Ramos (cell line): ENCODE measurements at regions not wholly inside any gene's neighbourhood (a gene's known extent, or its start where the extent isn't known, plus 50 kb on each side); places are given as distances from the start of the nearest gene placed in this dataset.

Experiments used
- in situ Hi-C: fragments of 300-500 bp; cut with MboI; formaldehyde crosslinking; loops from one replicate; pipeline ENCODE4 v1.14.3; 2022; ENCODE audit warnings: low sequenced_read_pairs; ENCODE audit not compliant: unreplicated experiment

GRCh38 chr16:86980644-86981043 is 336.5 kb downstream of the C16orf95 start:
- in situ Hi-C loops: no loop called here

DNA sequence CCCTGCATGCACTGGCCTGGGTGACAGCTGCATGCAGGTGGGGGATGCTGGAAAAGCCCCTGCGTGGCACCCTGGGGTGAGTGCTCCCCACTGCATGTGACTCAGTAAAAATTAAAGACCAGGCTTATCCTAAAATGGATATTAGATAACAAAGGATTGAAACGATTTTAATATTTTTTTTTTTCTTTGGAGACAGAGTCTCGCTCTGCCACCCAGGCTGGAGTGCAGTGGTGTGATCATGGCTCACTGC is 334.9 kb downstream of the C16orf95 start:
- in situ Hi-C loops: no loop called here

- in situ Hi-C loops: no loop called here
These were observed 334.3 kb downstream of the C16orf95 start for GRCh38 chr16:86982912-86983311.

- in situ Hi-C loops: no loop called here
These were observed 333.6 kb downstream of the C16orf95 start for GRCh38 chr16:86983621-86984020.

GRCh38 chr16:86984343-86984742 is 332.8 kb downstream of the C16orf95 start:
- in situ Hi-C loops: no loop called here

DNA sequence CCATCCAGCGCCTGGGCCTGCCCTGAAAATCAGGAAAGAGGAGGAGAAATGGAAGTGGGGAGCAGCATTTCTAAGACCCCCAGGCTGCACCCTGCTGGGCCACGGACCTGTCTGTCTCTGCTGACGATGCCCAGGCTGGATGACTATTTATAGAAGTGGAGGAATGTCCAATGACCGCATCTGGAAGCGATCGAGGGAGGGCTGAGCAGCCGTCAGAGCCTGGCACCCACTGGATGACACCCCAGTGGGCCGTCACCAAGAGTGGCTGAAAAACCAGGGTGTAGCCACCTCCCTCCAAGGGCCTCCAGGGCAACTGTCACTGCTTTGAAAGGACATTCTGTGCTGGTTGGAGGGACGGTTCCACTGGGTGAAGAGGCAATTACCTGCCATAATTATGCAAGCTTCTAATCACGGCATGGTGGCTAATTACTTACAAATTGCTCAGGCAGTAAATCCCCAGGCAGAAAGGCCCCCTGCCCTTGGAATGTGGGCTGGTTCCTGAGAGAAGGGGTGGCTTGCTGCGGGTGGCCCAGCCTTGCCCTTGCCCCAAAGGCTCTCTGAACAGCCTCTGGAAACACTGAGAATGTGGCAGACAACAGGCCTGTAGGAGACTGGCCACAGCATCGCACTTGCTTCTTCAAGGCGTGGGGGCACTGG is 332.1 kb downstream of the C16orf95 start:
- in situ Hi-C loops: no loop called here

DNA sequence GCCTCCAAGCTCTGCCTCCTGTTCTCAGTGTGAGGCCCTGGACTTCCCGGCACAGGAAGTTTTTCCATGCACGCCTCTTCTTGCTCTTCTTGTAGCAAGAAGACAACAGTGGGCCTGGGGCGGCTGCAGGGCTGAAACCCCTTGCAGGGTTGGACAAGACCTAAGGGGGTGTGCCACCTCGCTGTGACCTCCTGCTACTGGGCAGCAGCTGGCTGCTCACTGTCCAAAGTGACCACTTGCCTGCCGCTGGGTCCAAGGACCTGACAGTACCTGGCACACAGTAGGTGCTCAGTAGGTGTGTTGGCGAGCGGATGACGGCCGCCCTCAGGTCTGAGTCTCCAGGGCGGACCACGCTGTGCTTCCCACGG is 331.6 kb downstream of the C16orf95 start:
- in situ Hi-C loops: no loop called here

DNA sequence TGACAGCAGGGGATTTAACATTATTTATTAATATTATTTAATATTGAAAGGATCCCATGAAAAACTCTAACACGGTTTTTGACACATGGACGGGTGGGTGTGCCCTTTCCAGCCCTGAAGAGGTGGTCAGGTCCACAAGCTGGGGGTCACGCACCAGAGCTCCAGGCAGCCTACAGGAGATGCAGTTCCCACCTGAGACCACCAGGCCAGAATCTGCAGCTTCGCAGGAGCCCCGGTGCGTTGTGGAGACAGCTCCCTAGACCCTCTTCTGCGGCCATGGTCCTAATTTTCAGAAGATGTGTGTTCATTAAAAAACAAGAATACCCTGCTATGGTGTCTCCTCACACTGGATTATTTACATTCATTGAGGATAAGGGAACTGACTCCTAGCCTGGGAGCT is 331.1 kb downstream of the C16orf95 start:
- in situ Hi-C loops: no loop called here

- in situ Hi-C loops: no loop called here
These were observed 330.2 kb downstream of the C16orf95 start for GRCh38 chr16:86986809-86987487.

- in situ Hi-C loops: no loop called here
These were observed 329.2 kb downstream of the C16orf95 start for GRCh38 chr16:86987746-86988670.

- in situ Hi-C loops: no loop called here
These were observed 328.1 kb downstream of the C16orf95 start for GRCh38 chr16:86988920-86989696.

DNA sequence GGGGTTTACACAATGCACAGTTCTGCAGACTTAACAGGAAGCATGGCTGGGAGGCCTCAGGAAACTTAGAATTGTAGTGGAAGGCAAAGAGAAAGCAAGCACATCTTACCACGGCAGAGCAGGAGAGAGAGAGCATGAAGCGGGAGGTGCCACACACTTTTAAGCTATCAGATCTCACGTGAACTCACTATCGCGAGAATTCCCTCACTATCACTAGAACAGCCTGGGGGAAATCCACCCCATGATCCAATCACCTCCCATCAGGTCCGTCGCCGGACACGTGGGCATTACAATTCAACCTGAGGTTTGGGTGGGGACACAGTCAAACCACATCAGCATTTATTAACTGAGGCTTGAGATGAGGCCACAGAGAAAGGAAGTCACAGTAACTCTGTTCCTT is 326.7 kb downstream of the C16orf95 start:
- in situ Hi-C loops: no loop called here

DNA sequence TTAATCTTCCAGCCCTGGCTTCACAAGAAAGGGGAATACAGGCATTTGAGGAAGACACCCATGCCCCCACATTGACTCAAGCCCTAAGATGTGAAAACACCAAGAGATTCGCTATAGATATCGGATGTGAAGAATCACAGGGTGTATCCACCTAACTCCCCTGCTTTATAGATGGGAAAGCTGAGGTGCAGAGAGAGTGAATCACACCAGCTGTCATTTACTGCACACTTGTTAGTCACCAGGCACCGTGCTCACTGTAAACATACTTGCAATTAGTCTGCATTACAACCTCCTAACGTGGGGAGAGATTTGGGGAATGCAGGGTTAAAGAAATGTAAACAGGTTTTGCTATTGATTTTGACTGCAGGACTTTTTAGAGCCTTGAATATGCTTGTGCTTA is 325.5 kb downstream of the C16orf95 start:
- in situ Hi-C loops: no loop called here

GRCh38 chr16:86992587-86992986 is 324.6 kb downstream of the C16orf95 start:
- in situ Hi-C loops: no loop called here

DNA sequence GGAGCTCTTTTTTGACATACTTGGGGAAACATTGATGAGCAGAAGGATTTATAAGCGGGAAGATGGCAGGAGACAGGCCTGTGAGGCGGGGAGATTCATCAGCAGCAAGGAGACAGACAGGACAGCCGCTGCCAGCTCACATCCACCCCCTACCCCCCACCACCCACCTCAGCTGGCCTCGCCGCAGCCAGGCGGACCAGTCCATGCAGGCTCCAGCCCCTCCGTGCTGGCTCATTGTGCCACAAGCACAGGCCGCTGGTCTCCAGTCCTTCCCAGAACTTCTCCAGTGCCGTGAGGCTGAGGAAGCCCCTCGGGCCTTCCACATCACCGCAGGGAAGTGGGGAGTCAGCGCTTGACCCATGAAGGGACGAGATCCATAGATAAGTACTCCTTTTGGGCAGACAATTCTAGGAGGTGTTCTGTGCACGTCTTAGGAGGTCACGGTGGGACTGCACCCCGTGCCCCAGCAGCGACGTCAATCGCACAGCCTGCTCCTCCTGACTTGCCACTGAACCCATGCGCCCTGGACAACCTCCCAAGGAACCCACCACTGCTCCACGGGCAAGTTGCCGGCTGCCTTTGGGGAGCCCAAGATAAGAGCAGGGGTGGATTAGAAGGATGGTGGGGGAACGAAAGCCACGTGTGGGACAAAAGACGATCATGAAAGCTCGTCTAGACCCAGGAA is 323.6 kb downstream of the C16orf95 start:
- in situ Hi-C loops: no loop called here

DNA sequence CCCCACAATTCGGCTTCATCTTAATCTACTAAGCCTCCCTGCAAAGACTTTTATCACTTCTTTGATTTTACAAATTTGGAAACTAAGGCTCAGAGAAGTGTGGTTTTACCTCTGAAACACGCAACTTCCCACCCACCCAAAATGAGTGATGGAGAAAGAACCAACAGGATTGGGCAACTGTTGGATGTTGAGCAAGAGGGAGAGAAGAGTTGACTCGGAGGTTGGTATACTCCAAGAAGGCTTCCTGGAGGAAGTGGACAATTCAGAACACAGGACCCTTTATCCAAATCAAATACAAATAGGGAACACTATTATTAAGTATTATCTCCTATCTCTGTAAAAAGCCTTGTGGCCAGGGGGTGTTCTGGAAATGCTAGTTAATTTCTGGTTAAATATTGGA is 323.0 kb downstream of the C16orf95 start:
- in situ Hi-C loops: no loop called here

- in situ Hi-C loops: no loop called here
These were observed 322.5 kb downstream of the C16orf95 start for GRCh38 chr16:86994651-86995171.

DNA sequence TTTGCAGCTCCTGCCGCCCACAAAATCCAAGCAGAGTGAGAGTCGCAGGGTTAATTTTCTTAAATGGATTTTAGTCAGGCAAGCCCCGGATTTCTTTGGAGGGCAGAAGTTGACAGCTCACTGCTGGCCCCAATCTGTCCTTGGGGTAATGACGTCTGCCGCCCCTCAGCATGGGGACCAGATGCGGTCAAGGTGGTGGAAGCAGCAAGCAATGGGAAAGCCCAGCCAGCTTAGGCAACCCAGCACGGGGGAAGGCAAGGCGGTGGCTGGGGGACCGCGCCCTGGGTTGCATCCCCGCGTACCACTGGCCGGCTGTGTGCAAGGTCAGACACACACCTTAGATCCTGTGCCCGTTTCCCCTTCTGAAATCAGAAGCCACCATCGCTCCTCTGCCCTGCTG is 321.7 kb downstream of the C16orf95 start:
- in situ Hi-C loops: no loop called here

DNA sequence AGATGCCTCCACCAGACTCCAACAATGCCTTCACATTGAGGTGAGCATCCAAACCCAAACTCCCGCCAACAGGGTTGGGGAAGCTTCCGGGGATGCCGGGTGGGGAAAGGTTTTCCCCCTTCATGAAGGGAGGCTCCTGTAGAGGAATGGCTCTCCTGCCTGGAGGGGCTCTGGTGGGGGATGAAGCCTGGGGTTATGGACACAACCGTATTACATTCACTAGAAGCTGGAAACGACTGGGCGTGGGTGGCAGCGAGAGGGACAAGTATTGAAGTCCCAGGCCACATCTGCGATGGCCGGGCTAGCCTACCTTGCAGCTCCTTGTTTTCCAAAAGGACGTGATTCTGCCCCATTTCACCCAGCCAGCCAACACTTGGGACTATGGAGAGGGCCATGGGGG is 321.1 kb downstream of the C16orf95 start:
- in situ Hi-C loops: no loop called here

- in situ Hi-C loops: no loop called here
These were observed 320.1 kb downstream of the C16orf95 start for GRCh38 chr16:86997058-86997457.
